Astrocyte of the cerebellum (primary cell): ENCODE measurements at regions not wholly inside any gene's neighbourhood (a gene's known extent, or its start where the extent isn't known, plus 50 kb on each side); places are given as distances from the start of the nearest gene placed in this dataset.

ENCODE experiments used
- DNase-seq: peaks from one replicate; pipeline ENCODE4 v3.0.0-alpha.2; 2011; ENCODE audit warnings: low read depth
- H3K4me3 ChIP-seq: 2 replicates; pipeline ENCODE4 v1.5.1; 2011; ENCODE audit warnings: mild to moderate bottlenecking, low read depth, low read length, moderate library complexity
- in situ Hi-C: cut with HindIII; loops from 2 replicates; pipeline ENCODE4 v1.10.0; 2017; ENCODE audit warnings: low sequenced_read_pairs
- TF ChIP-seq, protein P1 (sequence below): IDR thresholded peaks from 2 replicates; pipeline ENCODE4 v1.5.1; 2012; ENCODE audit warnings: low read length, low read depth, moderate library complexity, mild to moderate bottlenecking; ENCODE audit errors: missing control alignments

DNA sequence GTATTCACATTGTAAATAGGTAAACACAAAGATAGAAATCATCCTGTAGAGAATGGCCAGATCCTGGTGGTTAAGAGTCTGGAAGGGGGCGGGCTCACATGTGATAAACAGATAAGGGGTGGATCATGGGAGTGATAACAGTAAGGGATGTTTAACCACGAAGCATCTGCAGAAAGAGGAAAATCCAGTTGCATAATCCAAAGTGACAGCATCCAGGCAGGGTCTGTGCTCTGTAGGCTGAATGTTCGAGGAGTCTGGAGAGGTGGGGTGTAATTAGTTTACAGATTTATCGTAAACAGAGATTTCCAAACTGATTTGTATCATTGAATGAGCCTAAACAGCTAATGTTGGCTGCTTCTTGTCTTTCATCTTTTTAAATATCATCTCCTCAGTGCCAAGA lies 1009.8 kb upstream of the SLIT2 start:
- TF ChIP-seq, protein P1, sequence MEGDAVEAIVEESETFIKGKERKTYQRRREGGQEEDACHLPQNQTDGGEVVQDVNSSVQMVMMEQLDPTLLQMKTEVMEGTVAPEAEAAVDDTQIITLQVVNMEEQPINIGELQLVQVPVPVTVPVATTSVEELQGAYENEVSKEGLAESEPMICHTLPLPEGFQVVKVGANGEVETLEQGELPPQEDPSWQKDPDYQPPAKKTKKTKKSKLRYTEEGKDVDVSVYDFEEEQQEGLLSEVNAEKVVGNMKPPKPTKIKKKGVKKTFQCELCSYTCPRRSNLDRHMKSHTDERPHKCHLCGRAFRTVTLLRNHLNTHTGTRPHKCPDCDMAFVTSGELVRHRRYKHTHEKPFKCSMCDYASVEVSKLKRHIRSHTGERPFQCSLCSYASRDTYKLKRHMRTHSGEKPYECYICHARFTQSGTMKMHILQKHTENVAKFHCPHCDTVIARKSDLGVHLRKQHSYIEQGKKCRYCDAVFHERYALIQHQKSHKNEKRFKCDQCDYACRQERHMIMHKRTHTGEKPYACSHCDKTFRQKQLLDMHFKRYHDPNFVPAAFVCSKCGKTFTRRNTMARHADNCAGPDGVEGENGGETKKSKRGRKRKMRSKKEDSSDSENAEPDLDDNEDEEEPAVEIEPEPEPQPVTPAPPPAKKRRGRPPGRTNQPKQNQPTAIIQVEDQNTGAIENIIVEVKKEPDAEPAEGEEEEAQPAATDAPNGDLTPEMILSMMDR, result no peak
- no peak for DNase-seq
- H3K4me3 ChIP-seq, result no peak overlapping the region
- in situ Hi-C loops, result no loop called here

DNA sequence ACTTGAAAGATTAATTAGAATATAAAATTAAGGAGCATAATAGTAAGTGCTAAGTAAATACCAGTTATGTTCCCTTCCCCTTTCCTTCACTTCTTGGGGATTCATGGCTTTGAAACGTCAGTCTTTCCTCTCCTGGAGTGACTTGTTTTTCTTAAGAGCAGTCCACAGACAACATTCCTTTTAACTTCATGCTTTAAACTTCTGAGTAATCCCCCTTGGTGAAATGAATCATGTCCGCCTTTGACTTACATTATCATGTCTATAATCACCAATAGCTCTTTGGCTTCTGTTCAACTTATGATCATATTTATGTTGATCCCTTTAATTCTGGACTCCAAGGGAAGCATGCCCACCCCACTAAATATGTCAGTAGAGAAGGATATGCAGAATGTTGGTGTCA lies 1012.1 kb upstream of the SLIT2 start:
- DNase-seq, result peak; percentile 15
- TF ChIP-seq, protein P1, result no peak
- no peak overlapping the region for H3K4me3 ChIP-seq
- in situ Hi-C loops, result no loop called here

DNA sequence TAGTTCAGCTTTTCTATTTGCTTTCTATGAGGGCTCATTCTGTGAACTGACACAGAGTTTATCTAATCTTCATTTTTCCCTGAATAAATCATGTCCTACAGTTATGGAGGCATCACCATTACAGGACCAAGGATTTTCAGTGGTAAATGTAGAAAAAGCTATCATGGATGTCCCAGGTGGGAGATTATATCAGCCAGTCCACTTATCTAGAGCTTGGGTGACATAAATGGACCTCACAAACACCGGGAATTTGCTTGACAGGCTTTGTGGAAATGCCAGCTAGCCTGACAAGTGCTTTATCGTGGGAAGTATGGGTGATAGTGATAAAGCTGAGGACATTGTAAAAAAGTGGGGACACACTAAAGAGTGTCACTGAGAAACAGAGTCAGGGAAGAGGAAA lies 1015.2 kb upstream of the SLIT2 start:
- in situ Hi-C loops, result no loop called here
- TF ChIP-seq, protein P1, result no peak

GRCh38 chr4:19230906-19231545 lies 1020.7 kb upstream of the SLIT2 start:
- H3K4me3 ChIP-seq, result no peak overlapping the region
- TF ChIP-seq, protein P1, result no peak
- in situ Hi-C loops, result no loop called here
- no peak for DNase-seq

More for the DNA sequence above, 1015.2 kb upstream of the SLIT2 start:
- no peak overlapping the region for H3K4me3 ChIP-seq
- no peak for DNase-seq

GRCh38 chr4:19227701-19228100 lies 1024.0 kb upstream of the SLIT2 start:
- no peak for DNase-seq
- in situ Hi-C loops, result no loop called here
- H3K4me3 ChIP-seq, result no peak overlapping the region
- TF ChIP-seq, protein P1, result no peak

DNA sequence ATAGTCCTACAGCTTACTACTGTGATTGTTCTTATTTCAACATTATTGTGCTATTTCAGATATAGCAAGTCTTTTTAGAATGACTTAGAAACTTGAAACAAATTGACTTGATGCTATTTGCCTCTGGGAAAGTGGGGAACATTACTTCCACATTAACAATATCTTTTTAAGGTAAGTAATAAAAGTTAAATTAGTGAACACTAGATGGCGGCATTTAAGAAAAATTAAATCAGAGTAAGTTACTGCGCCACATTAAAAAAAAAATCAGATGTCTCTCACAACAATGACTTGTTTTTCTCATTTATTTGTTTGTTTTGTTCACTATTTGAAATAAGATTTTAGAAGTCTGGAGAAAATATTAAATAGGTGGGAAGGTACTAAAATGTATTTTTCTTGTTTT lies 1026.9 kb upstream of the SLIT2 start:
- TF ChIP-seq, protein P1, result no peak
- in situ Hi-C loops, result no loop called here
- peak; percentile 22 for DNase-seq
- H3K4me3 ChIP-seq, result no peak overlapping the region
